SK-N-SH (cell line): ENCODE measurements at regions not wholly inside any gene's neighbourhood (a gene's known extent, or its start where the extent isn't known, plus 50 kb on each side); places are given as distances from the start of the nearest gene placed in this dataset.

Experiments
- CTCF ChIA-PET: fragments of 300-600, 350-600 bp; formaldehyde crosslinking; extraction: SDS; loops from one replicate; lab custom pipeline; 2021; lab: Yijun Ruan, JAX
- POLR2A ChIA-PET: fragments of 350-600 bp; sonication (Branson Sonifier 250); formaldehyde crosslinking; extraction: SDS; loops from one replicate; lab custom pipeline; 2020; ENCODE audit warnings: antibody characterized with exemption, inconsistent platforms; lab: Yijun Ruan, JAX
- DNase-seq: peaks from one replicate; pipeline ENCODE4 v3.0.0; 2012
- H2AFZ ChIP-seq: fragments of 200-600 bp; sonication (generic); 2 replicates; pipeline ENCODE4 v1.8.1; 2016; ENCODE audit warnings: antibody characterized with exemption, mild to moderate bottlenecking, low read depth
- H3F3A ChIP-seq: fragments of 200-600 bp; sonication (generic); replicated peaks from 2 replicates; pipeline ENCODE3; 2016; ENCODE audit warnings: antibody characterized with exemption, mild to moderate bottlenecking; ENCODE audit not compliant: insufficient read depth
- H3K27ac ChIP-seq, 2 experiments: fragments of 200-500 bp in 1 of 2; fragments of 200-600 bp in 1 of 2; sonication (Bioruptor generic) in 1 of 2; sonication (generic), shearing (Covaris generic) in 1 of 2; 2 replicates each; pipeline versions ENCODE4 v1.5.1 to v1.6.1; 2014 to 2016; ENCODE audit warnings: low read depth in 2 of 2, inconsistent platforms in 1 of 2, low read length in 1 of 2, mild to moderate bottlenecking in 1 of 2, mixed read lengths in 1 of 2
- H3K27me3 ChIP-seq: fragments of 200-600 bp; sonication (generic), shearing (Covaris generic); 2 replicates; pipeline ENCODE4 v1.6.1; 2016; ENCODE audit warnings: mixed run types; ENCODE audit not compliant: insufficient read depth
- H3K36me3 ChIP-seq, 2 experiments: fragments of 200-500 bp in 1 of 2; fragments of 200-600 bp in 1 of 2; sonication (Bioruptor generic) in 1 of 2; sonication (generic) in 1 of 2; replicated peaks in 1 of 2; 2 replicates each; pipeline versions ENCODE3 to v1.5.1; 2014 to 2016; ENCODE audit warnings: low read length in 1 of 2, mild to moderate bottlenecking in 1 of 2; ENCODE audit not compliant: insufficient read depth in 2 of 2, control insufficient read depth in 1 of 2
- H3K4me1 ChIP-seq, 2 experiments: fragments of 200-500 bp in 1 of 2; fragments of 200-600 bp in 1 of 2; sonication (Bioruptor generic) in 1 of 2; sonication (generic), shearing (Covaris generic) in 1 of 2; 2 replicates each; pipeline versions ENCODE4 v1.5.1 to v1.6.1; 2014 to 2016; ENCODE audit warnings: low read depth in 1 of 2, low read length in 1 of 2, mixed run types in 1 of 2; ENCODE audit not compliant: insufficient read depth in 2 of 2, control insufficient read depth in 1 of 2
- H3K4me2 ChIP-seq: fragments of 200-600 bp; sonication (generic), shearing (Covaris generic); 2 replicates; pipeline ENCODE4 v1.6.1; 2017; ENCODE audit warnings: mixed run types
- H3K4me3 ChIP-seq, 2 experiments: fragments of 200-500 bp in 1 of 2; fragments of 200-600 bp in 1 of 2; sonication (Bioruptor generic) in 1 of 2; sonication (generic), shearing (Covaris generic) in 1 of 2; 2 replicates each; pipeline versions ENCODE4 v1.5.1 to v1.8.1; 2014 to 2016; ENCODE audit warnings: low read depth in 2 of 2, inconsistent platforms in 1 of 2, low read length in 1 of 2, mild to moderate bottlenecking in 1 of 2, mixed read lengths in 1 of 2, moderate library complexity in 1 of 2
- H3K79me2 ChIP-seq: fragments of 200-600 bp; sonication (generic); 2 replicates; pipeline ENCODE4 v1.8.1; 2017; ENCODE audit warnings: mild to moderate bottlenecking; ENCODE audit not compliant: insufficient read depth
- H3K9ac ChIP-seq: fragments of 200-600 bp; sonication (generic); 2 replicates; pipeline ENCODE4 v1.6.1; 2017; ENCODE audit warnings: mixed run types
- H3K9me2 ChIP-seq: fragments of 200-600 bp; sonication (generic); 2 replicates; pipeline ENCODE4 v1.6.1; 2017; ENCODE audit warnings: mixed run types
- H3K9me3 ChIP-seq: fragments of 200-600 bp; sonication (generic); 2 replicates; pipeline ENCODE4 v1.6.1; 2017; ENCODE audit warnings: mixed run types, mild to moderate bottlenecking, moderate library complexity
- H4K20me1 ChIP-seq: fragments of 200-600 bp; sonication (generic); 2 replicates; pipeline ENCODE4 v1.6.1; 2017; ENCODE audit warnings: mild to moderate bottlenecking, mixed run types; ENCODE audit not compliant: insufficient read depth
- ELF1 ChIP-seq: IDR thresholded peaks from 2 replicates; pipeline ENCODE4 v1.4.0; 2012
- EP300 ChIP-seq, 2 experiments: IDR thresholded peaks; 2 replicates each; pipeline versions ENCODE4 v1.4.0 to v1.6.1; 2012; ENCODE audit warnings: borderline replicate concordance in 1 of 2, low read depth in 1 of 2, low read length in 1 of 2
- EZH2phosphoT487 ChIP-seq: fragments of 200-600 bp; sonication (generic); IDR thresholded peaks from 2 replicates; pipeline ENCODE4 v1.6.1; 2017; ENCODE audit warnings: low read depth, mixed run types, mild to moderate bottlenecking, antibody characterized with exemption, moderate library complexity, borderline replicate concordance
- FOXJ3 ChIP-seq: sonication (generic); formaldehyde crosslinking; IDR thresholded peaks from 2 replicates; pipeline ENCODE4 v1.5.1; 2020; ENCODE audit warnings: mild to moderate bottlenecking, missing genetic modification reagents
- GABPA ChIP-seq: IDR thresholded peaks from 2 replicates; pipeline ENCODE4 v1.4.0; 2012; ENCODE audit warnings: low read depth, mild to moderate bottlenecking
- GATA2 ChIP-seq: sonication (generic); formaldehyde crosslinking; IDR thresholded peaks from 2 replicates; pipeline ENCODE4 v1.5.0; 2020; ENCODE audit warnings: mild to moderate bottlenecking, missing genetic modification reagents
- IRF3 ChIP-seq: fragments of 150-350 bp; IDR thresholded peaks from 2 replicates; pipeline ENCODE4 v1.6.1; 2016; ENCODE audit warnings: mild to moderate bottlenecking, low read depth, low read length
- JUND ChIP-seq: IDR thresholded peaks from 2 replicates; pipeline ENCODE4 v1.4.0; 2012
- MAX ChIP-seq: IDR thresholded peaks from 2 replicates; pipeline ENCODE4 v1.4.0; 2012; ENCODE audit warnings: low read depth
- MXI1 ChIP-seq: IDR thresholded peaks from 2 replicates; pipeline ENCODE4 v1.6.1; 2012; ENCODE audit warnings: mild to moderate bottlenecking, low read depth, low read length, improper control_type of control experiment
- NFIC ChIP-seq: IDR thresholded peaks from 2 replicates; pipeline ENCODE4 v1.4.0; 2012; ENCODE audit warnings: borderline replicate concordance
- POLR2AphosphoS5 ChIP-seq: IDR thresholded peaks from 2 replicates; pipeline ENCODE4 v1.6.1; 2012; ENCODE audit warnings: low read depth, low read length
- RCOR1 ChIP-seq: fragments of 150-350 bp; IDR thresholded peaks from 2 replicates; pipeline ENCODE4 v1.6.1; 2017; ENCODE audit warnings: antibody characterized with exemption, low read length
- REST ChIP-seq: IDR thresholded peaks from 2 replicates; pipeline ENCODE4 v1.6.1; 2012; ENCODE audit warnings: mild to moderate bottlenecking, low read depth, low read length, moderate library complexity
- RFX5 ChIP-seq: IDR thresholded peaks from 2 replicates; pipeline ENCODE4 v1.6.1; 2012; ENCODE audit warnings: mild to moderate bottlenecking, improper control_type of control experiment, low read length
- SMC3 ChIP-seq: IDR thresholded peaks from 2 replicates; pipeline ENCODE4 v1.6.1; 2012; ENCODE audit warnings: low read depth, low read length, improper control_type of control experiment
- TAF1 ChIP-seq: IDR thresholded peaks from 2 replicates; pipeline ENCODE4 v1.6.1; 2012; ENCODE audit warnings: low read depth, mild to moderate bottlenecking, low read length, moderate library complexity, borderline replicate concordance
- YY1 ChIP-seq: IDR thresholded peaks from 2 replicates; pipeline ENCODE4 v1.4.0; 2012; ENCODE audit warnings: low read depth, mild to moderate bottlenecking
- ZBTB33 ChIP-seq: IDR thresholded peaks from 2 replicates; pipeline ENCODE4 v1.4.0; 2012; ENCODE audit warnings: low read depth, borderline replicate concordance
- WGBS: methylation state at CpG from one replicate; pipeline ENCODE4 v1.1.6; 2017; ENCODE audit warnings: low lambda C conversion rate; 5-methylcytosine and 5-hydroxymethylcytosine counted together

GRCh38 chr6:51141080-51141479 lies 322.4 kb downstream of the TFAP2B start:
- no peak overlapping the region for H3K27ac ChIP-seq
- H3K36me3 ChIP-seq = no peaks in the 10 kb centered on the region
- TF ChIP-seq YY1 (no peak), ZBTB33 (no peak), ELF1 (no peak), MAX (no peak), EP300 (IDR thresholded peaks at IDR 0.05; ENCODE audit: borderline replicate concordance in 1 of 2, low read depth in 1 of 2, low read length in 1 of 2) (no peak), NFIC (no peak), GABPA (no peak), RCOR1 (no peak), EZH2phosphoT487 (no peak), IRF3 (no peak), SMC3 (no peak)
- H3K79me2 ChIP-seq = no peaks in the 10 kb centered on the region
- no peaks in the 10 kb centered on the region for H3K9me3 ChIP-seq
- no peaks in the 10 kb centered on the region for H3K4me1 ChIP-seq
- H2AFZ ChIP-seq = no peak overlapping the region
- no peak overlapping the region for H3K4me3 ChIP-seq
- H3K9me2 ChIP-seq = no peaks in the 10 kb centered on the region
- no peaks in the 10 kb centered on the region for H4K20me1 ChIP-seq
- no peak overlapping the region for H3K4me2 ChIP-seq
- ChIA-PET POLR2A (no interaction called here), CTCF (no interaction called here)
- no peaks in the 10 kb centered on the region for H3F3A ChIP-seq
- WGBS = 21% methylated on average over 2 of the region's 2 CpGs
- H3K27me3 ChIP-seq = no peaks in the 10 kb centered on the region
- DNase-seq = no peak
- no peak overlapping the region for H3K9ac ChIP-seq

GRCh38 chr6:51147756-51148155 lies 329.1 kb downstream of the TFAP2B start:
- no peak overlapping the region for H3K4me2 ChIP-seq
- H3F3A ChIP-seq = no peaks in the 10 kb centered on the region
- H3K36me3 ChIP-seq = no peaks in the 10 kb centered on the region
- ChIA-PET POLR2A (no interaction called here), CTCF (interaction anchor here (1.2 kb wide), 1 partner anchor 203 kb away, joined by 3 read pairs; no protein-coding TSS in a partner anchor)
- no peak overlapping the region for H3K9ac ChIP-seq
- H3K4me1 ChIP-seq = no peaks in the 10 kb centered on the region; a peak in 1 of 4 replicates
- H3K4me3 ChIP-seq = no peak overlapping the region
- no peaks in the 10 kb centered on the region for H3K27me3 ChIP-seq
- H3K27ac ChIP-seq = no peak overlapping the region
- H3K9me2 ChIP-seq = no peaks in the 10 kb centered on the region
- no peaks in the 10 kb centered on the region for H4K20me1 ChIP-seq
- no peaks in the 10 kb centered on the region for H3K9me3 ChIP-seq
- no peak for DNase-seq
- 46% methylated on average over 3 of the region's 3 CpGs for WGBS
- no peak overlapping the region for H2AFZ ChIP-seq
- no peaks in the 10 kb centered on the region for H3K79me2 ChIP-seq
- TF ChIP-seq POLR2AphosphoS5 = no peak
- TF ChIP-seq REST = no peak
- no peak for TF ChIP-seq FOXJ3 (CRISPR knock-in tag)
- TF ChIP-seq MXI1 = no peak
- TF ChIP-seq TAF1 = no peak
- TF ChIP-seq GATA2 (CRISPR knock-in tag) = no peak
- no peak for TF ChIP-seq JUND
- no peak for TF ChIP-seq RFX5
- no peak for TF ChIP-seq ZBTB33
